Activated naive CD4-positive, alpha-beta T cell treated with anti-CD3 and anti-CD28 coated beads, Interleukin-2, amount 50 U/mL, for 72 hours (primary cell): ENCODE measurements at regions not wholly inside any gene's neighbourhood (a gene's known extent, or its start where the extent isn't known, plus 50 kb on each side); places are given as distances from the start of the nearest gene placed in this dataset.
"Not testable (repeated sequence)": the region's sequence is repeated elsewhere in the genome, so short reads cannot be mapped to it uniquely, and the experiment has no call there.

Experiments used
- ATAC-seq, 2 donors: fragments of 150-1000 bp; cut with Tn5 transposase; 2 replicates each; pipeline ENCODE4 v1.10.0; 2021; ENCODE audit warnings: mild to moderate bottlenecking in 2 of 2, moderate library complexity in 2 of 2
- DNase-seq, 2 donors: peaks; one replicate each; pipeline ENCODE4 v3.0.0; 2021 to 2022; ENCODE audit warnings: low spot score in 2 of 2
- H3K27ac Mint-ChIP-seq, 2 donors: one replicate each; pipeline ENCODE4 v1.8.0; 2022; ENCODE audit warnings: mild to moderate bottlenecking in 2 of 2, mixed read lengths in 2 of 2
- H3K36me3 Mint-ChIP-seq, 2 donors: one replicate each; pipeline ENCODE4 v1.8.0; 2022; ENCODE audit warnings: mixed read lengths in 2 of 2
- H3K9me3 Mint-ChIP-seq, 2 donors: one replicate each; pipeline ENCODE4 v1.8.0; 2022; ENCODE audit warnings: mixed read lengths in 2 of 2

DNA sequence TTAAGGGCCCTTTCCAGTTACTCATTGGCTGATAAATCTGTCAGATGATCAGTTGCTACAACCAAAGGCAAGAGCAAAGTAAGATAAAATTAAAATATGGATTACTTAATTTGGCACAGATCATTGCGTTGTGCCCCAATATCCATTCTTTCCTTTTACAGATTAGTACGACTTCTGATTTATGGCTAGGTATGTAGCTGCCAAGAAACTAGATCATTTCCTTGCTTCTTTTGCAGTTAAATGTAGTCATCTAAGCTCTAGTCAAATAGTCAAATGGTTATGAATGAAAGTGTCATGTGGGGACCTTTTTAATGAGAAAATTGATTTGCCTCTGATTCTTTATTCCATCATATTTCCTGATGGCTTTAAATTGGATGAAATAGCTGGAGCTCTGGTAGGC lies 1039.9 kb upstream of the FLRT2 start:
- peaks cover 0 to 12% of the 10 kb centered on the region in 2 donors for H3K36me3 Mint-ChIP-seq

DNA sequence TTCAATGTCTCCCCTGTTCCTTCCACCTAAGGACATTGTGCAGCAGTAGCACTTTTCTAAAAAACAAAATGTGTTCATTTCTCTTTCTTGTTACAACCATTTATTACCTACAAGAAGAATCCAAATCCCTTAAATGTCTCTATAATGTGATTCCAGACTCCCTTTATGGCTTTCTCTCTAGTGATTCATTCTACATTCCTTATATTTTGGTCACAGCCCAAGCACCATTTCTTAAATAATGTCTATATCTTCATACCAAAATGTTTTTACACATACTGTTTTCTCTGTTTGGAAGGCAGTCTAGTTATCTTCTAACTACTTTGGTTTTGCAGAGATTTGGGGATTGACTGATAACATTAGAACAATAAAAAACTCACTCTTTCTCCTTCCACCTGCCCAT lies 1037.3 kb upstream of the FLRT2 start:
- H3K36me3 Mint-ChIP-seq: peaks cover 0 to 12% of the 10 kb centered on the region in 2 donors
- no peak overlapping the region for H3K27ac Mint-ChIP-seq

More for the DNA sequence above, 1039.9 kb upstream of the FLRT2 start:
- Mint-ChIP-seq H3K9me3 (peaks cover 33 to 34% of the 10 kb centered on the region in 2 donors), H3K27ac (no peak overlapping the region)
- ATAC-seq (no peak), DNase-seq (no peak)

GRCh38 chr14:84493779-84494178 lies 1036.2 kb upstream of the FLRT2 start:
- DNase-seq (no peak), ATAC-seq (no peak)
- Mint-ChIP-seq H3K9me3 (peaks cover 36% of the 10 kb centered on the region in 2 donors), H3K36me3 (peaks cover 0 to 12% of the 10 kb centered on the region in 2 donors), H3K27ac (no peak overlapping the region)

More for the DNA sequence above, 1037.3 kb upstream of the FLRT2 start:
- H3K9me3 Mint-ChIP-seq: peaks cover 36 to 40% of the 10 kb centered on the region in 2 donors
- ATAC-seq: no peak
- DNase-seq: no peak

DNA sequence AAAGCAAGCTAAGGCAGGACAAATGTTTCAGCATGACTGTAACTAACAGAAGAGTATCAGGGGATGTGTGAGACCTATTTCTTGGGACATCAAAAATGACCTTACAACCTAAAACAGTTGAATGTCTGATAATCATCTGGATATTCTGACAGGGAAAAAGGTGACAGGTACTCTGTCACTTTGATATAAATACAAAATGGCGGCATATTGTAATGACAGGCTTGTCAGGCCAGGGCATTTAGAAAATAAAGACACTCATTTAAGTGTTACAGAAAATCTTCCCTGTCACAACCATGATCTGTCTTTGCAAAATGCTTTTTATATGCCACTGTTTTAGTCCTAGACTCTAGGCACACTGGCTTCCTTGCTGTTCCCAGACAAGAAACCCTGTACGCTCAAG lies 1033.3 kb upstream of the FLRT2 start:
- no peak overlapping the region for H3K27ac Mint-ChIP-seq
- peaks cover 33 to 37% of the 10 kb centered on the region in 2 donors for H3K9me3 Mint-ChIP-seq
- H3K36me3 Mint-ChIP-seq: peaks cover 0 to 12% of the 10 kb centered on the region in 2 donors
- no peak for DNase-seq
- no peak for ATAC-seq

DNA sequence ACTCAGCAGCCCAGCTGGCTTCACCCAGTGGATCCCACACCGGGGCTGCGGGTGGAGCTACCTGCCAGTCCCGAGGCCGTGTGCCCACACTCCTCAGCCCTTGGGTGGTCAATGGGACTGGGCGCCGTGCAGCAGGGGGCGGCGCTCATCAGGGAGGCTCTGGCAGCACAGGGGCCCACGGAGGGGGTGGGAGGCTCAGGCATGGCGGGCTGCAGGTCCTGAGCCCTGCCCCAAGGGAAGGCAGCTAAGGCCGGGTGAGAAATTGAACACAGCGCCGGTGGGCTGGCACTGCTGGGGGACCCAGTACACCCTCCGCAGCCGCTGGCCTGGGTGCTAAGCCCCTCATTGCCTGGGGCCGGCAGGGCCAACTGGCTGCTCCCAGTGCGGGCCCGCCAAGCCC lies 1017.1 kb upstream of the FLRT2 start:
- Mint-ChIP-seq H3K9me3 (peaks cover 36% of the 10 kb centered on the region in 2 donors), H3K36me3 (peaks cover 0 to 12% of the 10 kb centered on the region in 2 donors)
- not testable (repeated sequence) for ATAC-seq, H3K27ac Mint-ChIP-seq, DNase-seq

- Mint-ChIP-seq H3K36me3 (peaks cover 0 to 5% of the 10 kb centered on the region in 2 donors), H3K9me3 (peaks cover 33 to 40% of the 10 kb centered on the region in 2 donors), H3K27ac (no peak overlapping the region)
- DNase-seq: no peak
- ATAC-seq: no peak
These were observed 1010.1 kb upstream of the FLRT2 start for GRCh38 chr14:84519836-84520235.

- DNase-seq (no peak), ATAC-seq (no peak)
- no peak overlapping the region for H3K27ac Mint-ChIP-seq
- peaks cover 36 to 48% of the 10 kb centered on the region in 2 donors for H3K9me3 Mint-ChIP-seq
- H3K36me3 Mint-ChIP-seq: peaks cover 0 to 5% of the 10 kb centered on the region in 2 donors
These were observed 1009.1 kb upstream of the FLRT2 start for GRCh38 chr14:84520711-84521338.

DNA sequence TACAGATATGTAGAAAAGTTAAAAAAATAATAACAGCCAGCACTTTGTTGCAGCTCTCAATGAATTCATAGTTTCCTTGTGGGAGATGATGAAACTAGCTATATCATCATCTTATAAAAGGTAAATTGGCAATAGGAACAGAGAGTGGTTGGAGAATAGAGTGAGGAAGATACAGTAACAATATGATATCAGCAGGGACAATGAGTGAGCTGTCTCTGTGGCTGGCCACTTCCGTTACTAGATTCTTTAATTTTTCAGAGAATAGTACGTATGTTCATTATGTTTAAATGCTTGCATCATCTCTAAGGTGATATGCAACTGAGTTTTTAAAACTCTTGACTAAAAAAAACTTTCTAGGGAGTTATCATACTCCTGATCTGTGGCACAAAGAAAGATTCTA lies 1006.2 kb upstream of the FLRT2 start:
- DNase-seq (no peak), ATAC-seq (no peak)
- H3K36me3 Mint-ChIP-seq: no peaks in the 10 kb centered on the region
- H3K9me3 Mint-ChIP-seq: peaks cover 30 to 32% of the 10 kb centered on the region in 2 donors
- H3K27ac Mint-ChIP-seq: no peak overlapping the region

- DNase-seq (no peak), ATAC-seq (no peak)
- peaks cover 11 to 18% of the 10 kb centered on the region in 2 donors for H3K9me3 Mint-ChIP-seq
- H3K27ac Mint-ChIP-seq: no peak overlapping the region
- no peaks in the 10 kb centered on the region for H3K36me3 Mint-ChIP-seq
These were observed 1002.2 kb upstream of the FLRT2 start for GRCh38 chr14:84527706-84528105.

DNA sequence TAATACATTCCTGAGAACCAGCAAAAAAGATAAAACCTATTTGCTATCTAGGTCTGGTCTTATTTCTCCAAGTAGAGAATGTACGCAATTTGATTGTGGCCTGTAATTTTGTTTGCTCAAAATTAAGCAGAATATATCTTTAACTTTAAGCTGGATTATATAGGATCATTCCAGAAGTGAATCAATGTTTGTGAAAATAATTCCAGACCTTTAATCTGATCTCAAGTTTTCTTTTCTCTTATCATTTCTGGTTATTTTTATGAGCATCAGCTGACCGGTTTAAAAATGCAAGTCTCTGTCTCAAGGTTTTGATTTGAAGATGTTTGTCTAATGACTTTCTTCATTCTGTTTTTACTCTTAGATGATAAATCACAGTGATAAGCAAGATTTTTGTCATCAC lies 997.9 kb upstream of the FLRT2 start:
- no peaks in the 10 kb centered on the region for H3K36me3 Mint-ChIP-seq
- peaks cover 4 to 11% of the 10 kb centered on the region in 2 donors for H3K9me3 Mint-ChIP-seq
- H3K27ac Mint-ChIP-seq: no peak overlapping the region
- ATAC-seq (no peak), DNase-seq (no peak)

- Mint-ChIP-seq H3K9me3 (peaks cover 4 to 8% of the 10 kb centered on the region in 2 donors), H3K36me3 (no peaks in the 10 kb centered on the region), H3K27ac (no peak overlapping the region)
- DNase-seq (no peak), ATAC-seq (no peak)
These were observed 996.7 kb upstream of the FLRT2 start for GRCh38 chr14:84533181-84533725.

DNA sequence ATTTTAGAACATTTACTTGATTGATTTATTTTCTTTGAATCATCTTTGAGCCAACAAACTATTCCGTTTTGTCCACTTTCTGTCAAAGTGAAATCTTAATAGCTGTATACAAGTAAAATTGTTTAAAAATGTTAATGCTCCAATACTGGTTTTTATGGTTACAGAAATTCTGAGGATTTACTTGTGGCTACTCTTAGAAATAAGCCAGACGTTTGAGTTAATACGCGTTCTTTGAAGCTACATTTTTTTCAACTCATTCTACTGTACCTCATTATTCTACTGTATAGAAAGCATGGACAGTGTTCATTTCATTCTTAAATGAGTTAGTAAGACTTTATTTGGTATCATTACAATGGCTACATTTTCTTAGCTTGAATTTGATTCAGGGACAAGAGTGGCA lies 996.2 kb upstream of the FLRT2 start:
- ATAC-seq (no peak), DNase-seq (no peak)
- H3K9me3 Mint-ChIP-seq: peaks cover 4 to 11% of the 10 kb centered on the region in 2 donors
- no peaks in the 10 kb centered on the region for H3K36me3 Mint-ChIP-seq
- no peak overlapping the region for H3K27ac Mint-ChIP-seq

DNA sequence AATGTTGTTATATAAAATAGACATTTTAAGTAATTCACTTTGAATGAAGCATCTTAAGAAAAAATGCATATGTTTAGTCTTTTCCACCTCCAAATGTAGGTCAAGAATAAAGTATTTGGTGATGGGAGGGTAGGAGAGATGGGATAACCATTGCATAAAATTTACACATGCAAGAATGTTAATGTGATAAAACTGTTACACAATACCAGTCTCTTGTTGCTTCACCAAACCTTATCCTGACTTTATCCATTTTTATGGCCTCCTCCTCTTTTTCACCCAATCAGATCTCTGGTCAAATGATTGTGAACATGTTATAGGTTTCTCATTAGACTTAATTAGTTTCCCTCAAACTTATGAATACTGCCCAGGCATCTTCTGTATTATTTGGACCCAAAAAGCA lies 994.5 kb upstream of the FLRT2 start:
- Mint-ChIP-seq H3K27ac (no peak overlapping the region), H3K36me3 (no peaks in the 10 kb centered on the region), H3K9me3 (peaks cover 4 to 7% of the 10 kb centered on the region in 2 donors)
- no peak for ATAC-seq
- no peak for DNase-seq

GRCh38 chr14:84535976-84536375 lies 994.0 kb upstream of the FLRT2 start:
- Mint-ChIP-seq H3K9me3 (peaks cover 4 to 7% of the 10 kb centered on the region in 2 donors), H3K27ac (no peak overlapping the region), H3K36me3 (no peaks in the 10 kb centered on the region)
- no peak for ATAC-seq
- DNase-seq: no peak

- ATAC-seq (no peak), DNase-seq (no peak)
- Mint-ChIP-seq H3K36me3 (no peaks in the 10 kb centered on the region), H3K9me3 (peaks cover 3 to 4% of the 10 kb centered on the region in 2 donors), H3K27ac (no peak overlapping the region)
These were observed 988.9 kb upstream of the FLRT2 start for GRCh38 chr14:84541018-84541417.

GRCh38 chr14:84543859-84544258 lies 986.1 kb upstream of the FLRT2 start:
- DNase-seq: no peak
- H3K9me3 Mint-ChIP-seq: peaks cover 18 to 20% of the 10 kb centered on the region in 2 donors
- H3K36me3 Mint-ChIP-seq: peaks cover 0 to 9% of the 10 kb centered on the region in 2 donors
- H3K27ac Mint-ChIP-seq: no peak overlapping the region
- no peak for ATAC-seq

GRCh38 chr14:84544486-84545131 lies 985.3 kb upstream of the FLRT2 start:
- ATAC-seq (no peak), DNase-seq (no peak)

More at GRCh38 chr14:84544486-84545131, 985.3 kb upstream of the FLRT2 start:
- Mint-ChIP-seq H3K9me3 (peaks cover 22 to 25% of the 10 kb centered on the region in 2 donors), H3K27ac (no peak overlapping the region), H3K36me3 (peaks cover 0 to 9% of the 10 kb centered on the region in 2 donors)
